ENCODE measurements at regions not wholly inside any gene's neighbourhood (a gene's known extent, or its start where the extent isn't known, plus 50 kb on each side); places are given as distances from the start of the nearest gene placed in this dataset.

DNA sequence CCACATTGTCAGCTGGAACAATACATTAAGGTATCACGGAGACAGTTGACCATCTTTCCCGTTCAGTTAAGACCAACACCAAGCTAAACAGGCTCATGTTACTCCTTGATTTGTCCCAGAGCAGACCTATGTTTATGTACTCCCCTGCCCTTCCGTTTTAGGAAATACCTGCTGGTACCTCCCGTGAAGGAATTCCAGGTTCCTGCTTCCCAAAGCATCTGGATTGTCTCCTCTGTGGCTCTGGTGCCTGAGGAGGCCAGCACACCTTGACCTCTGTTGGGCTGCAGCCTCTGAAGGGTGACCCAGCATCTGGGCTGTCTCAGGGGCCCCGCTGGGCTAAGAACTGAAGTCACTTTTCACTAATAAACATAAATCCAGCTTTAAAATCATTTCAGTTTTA is 647.8 kb upstream of the MARCKS start:
- Histone ChIP-seq H3K4me1 (no peaks in the 10 kb centered on the region), H3K9me3 (no peaks in the 10 kb centered on the region), H3K4me3 (no peak overlapping the region), H3K27ac (no peak overlapping the region), H3K4me2 (no peak overlapping the region)
- ATAC-seq (no peak), DNase-seq (ENCODE audit: low read depth in 1 of 2, low spot score in 1 of 2) (no peak), FAIRE-seq (no peak)
- TF ChIP-seq NR3C1 (IDR thresholded peaks at IDR 0.05) (no peak), CBX8 (IDR thresholded peaks at IDR 0.05) (no peak), ESRRA (IDR thresholded peaks at IDR 0.05; ENCODE audit: borderline replicate concordance, low read length) (no peak), ZSCAN20 (CRISPR knock-in tag; IDR thresholded peaks at IDR 0.05) (no peak), JUNB (IDR thresholded peaks at IDR 0.05) (no peak), REST (IDR thresholded peaks at IDR 0.05) (no peak), EHF (CRISPR knock-in tag; IDR thresholded peaks at IDR 0.05) (no peak), HDAC2 (IDR thresholded peaks at IDR 0.05) (no peak)
- TF ChIP-seq, protein P1, sequence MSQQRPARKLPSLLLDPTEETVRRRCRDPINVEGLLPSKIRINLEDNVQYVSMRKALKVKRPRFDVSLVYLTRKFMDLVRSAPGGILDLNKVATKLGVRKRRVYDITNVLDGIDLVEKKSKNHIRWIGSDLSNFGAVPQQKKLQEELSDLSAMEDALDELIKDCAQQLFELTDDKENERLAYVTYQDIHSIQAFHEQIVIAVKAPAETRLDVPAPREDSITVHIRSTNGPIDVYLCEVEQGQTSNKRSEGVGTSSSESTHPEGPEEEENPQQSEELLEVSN (IDR thresholded peaks at IDR 0.05; ENCODE audit: borderline replicate concordance, low read depth): no peak
- TF ChIP-seq, protein P2, sequence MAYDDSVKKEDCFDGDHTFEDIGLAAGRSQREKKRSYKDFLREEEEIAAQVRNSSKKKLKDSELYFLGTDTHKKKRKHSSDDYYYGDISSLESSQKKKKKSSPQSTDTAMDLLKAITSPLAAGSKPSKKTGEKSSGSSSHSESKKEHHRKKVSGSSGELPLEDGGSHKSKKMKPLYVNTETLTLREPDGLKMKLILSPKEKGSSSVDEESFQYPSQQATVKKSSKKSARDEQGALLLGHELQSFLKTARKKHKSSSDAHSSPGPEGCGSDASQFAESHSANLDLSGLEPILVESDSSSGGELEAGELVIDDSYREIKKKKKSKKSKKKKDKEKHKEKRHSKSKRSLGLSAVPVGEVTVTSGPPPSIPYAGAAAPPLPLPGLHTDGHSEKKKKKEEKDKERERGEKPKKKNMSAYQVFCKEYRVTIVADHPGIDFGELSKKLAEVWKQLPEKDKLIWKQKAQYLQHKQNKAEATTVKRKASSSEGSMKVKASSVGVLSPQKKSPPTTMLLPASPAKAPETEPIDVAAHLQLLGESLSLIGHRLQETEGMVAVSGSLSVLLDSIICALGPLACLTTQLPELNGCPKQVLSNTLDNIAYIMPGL (CRISPR knock-in tag; IDR thresholded peaks at IDR 0.05; ENCODE audit: borderline replicate concordance): no peak
- CTCF ChIA-PET: no interaction called here
- POLR2A ChIA-PET: no interaction called here
- WGBS (ENCODE audit: missing lambda C conversion rate): 53% methylated on average over 5 of the region's 5 CpGs

DNA sequence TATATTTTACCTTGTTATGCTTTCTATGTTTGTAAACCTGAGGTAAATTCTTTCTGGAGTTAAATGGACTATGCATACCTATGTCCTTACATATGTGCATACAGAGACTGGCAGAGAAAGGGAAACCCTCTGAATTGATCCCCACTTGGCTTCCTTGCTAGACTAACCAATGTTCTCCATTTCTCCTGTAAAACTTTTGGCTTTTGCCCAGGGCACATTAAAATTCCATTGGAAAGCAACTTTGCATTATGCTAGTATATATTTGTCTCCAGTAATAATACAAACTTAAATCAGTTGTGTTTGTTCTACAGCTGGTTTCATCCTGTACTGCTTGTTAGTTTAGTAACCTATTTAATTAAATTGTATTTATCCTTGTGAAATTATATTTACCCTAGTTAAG is 646.0 kb upstream of the MARCKS start:
- DNase-seq (ENCODE audit: low read depth in 1 of 2, low spot score in 1 of 2) (no peak), FAIRE-seq (no peak), ATAC-seq (no peak)
- Histone ChIP-seq H3K4me2 (no peak overlapping the region), H3K9me3 (no peaks in the 10 kb centered on the region), H3K4me1 (no peaks in the 10 kb centered on the region), H3K27ac (no peak overlapping the region), H3K4me3 (no peak overlapping the region)
- POLR2A ChIA-PET: no interaction called here
- CTCF ChIA-PET: no interaction called here
- TF ChIP-seq MYC (IDR thresholded peaks at IDR 0.05; ENCODE audit: borderline replicate concordance, low read length) (no peak), HOXA7 (CRISPR knock-in tag; IDR thresholded peaks at IDR 0.05) (no peak), GATA3 (IDR thresholded peaks at IDR 0.05; ENCODE audit: borderline replicate concordance) (no peak), KDM5A (IDR thresholded peaks at IDR 0.05) (no peak), ZSCAN20 (CRISPR knock-in tag; IDR thresholded peaks at IDR 0.05) (no peak), JUNB (IDR thresholded peaks at IDR 0.05) (no peak)

DNA sequence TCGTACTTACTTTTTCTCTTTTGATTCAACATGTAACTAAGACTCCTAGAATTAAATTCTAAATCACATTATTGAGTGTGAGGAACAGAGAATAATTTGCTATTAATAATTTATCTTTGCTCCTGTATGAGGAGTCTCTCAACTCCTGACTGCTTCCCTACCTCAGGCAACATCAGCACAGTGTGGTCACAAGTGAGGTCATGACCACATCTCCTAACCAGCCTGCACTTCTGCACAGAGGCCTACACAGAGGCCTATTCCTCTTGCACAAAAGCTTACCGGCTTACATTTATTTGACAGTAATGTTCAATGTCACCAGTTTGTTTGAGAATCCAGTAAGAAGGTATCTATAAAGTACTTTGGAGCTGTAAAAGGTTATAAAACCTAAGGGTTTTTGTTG is 637.4 kb upstream of the MARCKS start:
- no peak overlapping the region for H3K27ac ChIP-seq
- ATAC-seq (no peak), FAIRE-seq (no peak), DNase-seq (ENCODE audit: low read depth in 1 of 2, low spot score in 1 of 2) (no peak)
- no peaks in the 10 kb centered on the region for H3K9me3 ChIP-seq
- H3K4me1 ChIP-seq: no peaks in the 10 kb centered on the region
- WGBS (ENCODE audit: missing lambda C conversion rate): 96% methylated on average over 2 of the region's 2 CpGs
- CTCF ChIA-PET: no interaction called here
- POLR2A ChIA-PET: no interaction called here
- no peak overlapping the region for H3K4me3 ChIP-seq
- TF ChIP-seq KDM1A (IDR thresholded peaks at IDR 0.05; ENCODE audit: low read depth): no peak
- no peak overlapping the region for H3K4me2 ChIP-seq

- POLR2A ChIA-PET: no interaction called here
Measured at GRCh38 chr6:113220832-113221231, 636.3 kb upstream of the MARCKS start.

More at GRCh38 chr6:113220832-113221231, 636.3 kb upstream of the MARCKS start:
- 80% methylated on average over 2 of the region's 2 CpGs for WGBS (ENCODE audit: missing lambda C conversion rate)
- ATAC-seq (no peak), DNase-seq (ENCODE audit: low read depth in 1 of 2, low spot score in 1 of 2) (no peak), FAIRE-seq (no peak)
- H3K4me1 ChIP-seq: no peaks in the 10 kb centered on the region
- TF ChIP-seq SREBF2 (IDR thresholded peaks at IDR 0.05) (no peak), FOXS1 (CRISPR knock-in tag; IDR thresholded peaks at IDR 0.05) (no peak), HEYL (CRISPR knock-in tag; IDR thresholded peaks at IDR 0.05) (no peak), CHD4 (IDR thresholded peaks at IDR 0.05; ENCODE audit: borderline replicate concordance) (no peak)
- no peaks in the 10 kb centered on the region for H3K9me3 ChIP-seq
- no peak overlapping the region for H3K4me2 ChIP-seq
- no peak overlapping the region for H3K27ac ChIP-seq
- CTCF ChIA-PET: no interaction called here
- H3K4me3 ChIP-seq: no peak overlapping the region

Data from A549 (cell line).